Fibroblast of lung (primary cell): ENCODE measurements at regions not wholly inside any gene's neighbourhood (a gene's known extent, or its start where the extent isn't known, plus 50 kb on each side); places are given as distances from the start of the nearest gene placed in this dataset.
A peak's percentile ranks its signal among the peaks of the same experiment; 100 is the strongest.

Experiments
- DNase-seq, 2 donors: peaks; one replicate each; pipeline versions ENCODE4 v3.0.0 to v3.0.0-alpha.2; 2010; ENCODE audit warnings: low read depth in 2 of 2
- H2AFZ ChIP-seq: 2 replicates; pipeline ENCODE4 v1.5.1; 2012; ENCODE audit warnings: low read length, control low read depth, inconsistent platforms
- H3K27ac ChIP-seq: 2 replicates; pipeline ENCODE4 v1.5.1; 2011; ENCODE audit warnings: low read length, control low read depth; ENCODE audit not compliant: insufficient read depth
- H3K27me3 ChIP-seq: 2 replicates; pipeline ENCODE4 v1.5.1; 2011; ENCODE audit warnings: mild to moderate bottlenecking, low read length; ENCODE audit not compliant: control insufficient read depth, insufficient read depth
- H3K36me3 ChIP-seq: 2 replicates; pipeline ENCODE4 v1.5.1; 2011; ENCODE audit warnings: low read length; ENCODE audit not compliant: control insufficient read depth, insufficient read depth
- H3K4me1 ChIP-seq: 2 replicates; pipeline ENCODE4 v1.5.1; 2011; ENCODE audit warnings: low read length; ENCODE audit not compliant: control insufficient read depth, insufficient read depth; ENCODE audit errors: extremely low read depth
- H3K4me2 ChIP-seq: 2 replicates; pipeline ENCODE4 v1.5.1; 2011; ENCODE audit warnings: low read length, control low read depth; ENCODE audit not compliant: insufficient read depth; ENCODE audit errors: extremely low read depth
- H3K4me3 ChIP-seq, 4 experiments: fragments of 200-600 bp in 1 of 4; sonication (generic) in 1 of 4; replicated peaks in 1 of 4; 2 replicates each; pipeline ENCODE4 v1.5.1; 2011 to 2016; ENCODE audit warnings: low read length in 4 of 4, low read depth in 3 of 4, mild to moderate bottlenecking in 3 of 4, control low read depth in 2 of 4, inconsistent platforms in 1 of 4, mixed read lengths in 1 of 4; ENCODE audit not compliant: insufficient read depth in 1 of 4; ENCODE audit errors: control extremely low read depth in 1 of 4
- H3K79me2 ChIP-seq: 2 replicates; pipeline ENCODE4 v1.5.1; 2012; ENCODE audit warnings: mild to moderate bottlenecking, low read length, inconsistent platforms; ENCODE audit not compliant: control insufficient read depth, insufficient read depth
- H3K9ac ChIP-seq: 2 replicates; pipeline ENCODE4 v1.5.1; 2011; ENCODE audit warnings: mild to moderate bottlenecking, low read length, control low read depth; ENCODE audit not compliant: insufficient read depth
- H3K9me3 ChIP-seq: 2 replicates; pipeline ENCODE4 v1.5.1; 2012; ENCODE audit warnings: low read depth, low read length; ENCODE audit not compliant: control insufficient read depth, insufficient read depth
- H4K20me1 ChIP-seq: 2 replicates; pipeline ENCODE4 v1.5.1; 2011; ENCODE audit warnings: low read length; ENCODE audit not compliant: control insufficient read depth, insufficient read depth; ENCODE audit errors: extremely low read depth
- EZH2 ChIP-seq: IDR thresholded peaks from 2 replicates; pipeline ENCODE4 v1.5.1; 2012; ENCODE audit warnings: low read length, control low read depth, mild to moderate bottlenecking; ENCODE audit errors: missing control alignments
- TF ChIP-seq, protein P1 (sequence below), 2 donors: IDR thresholded peaks in 1 of 2; conservative IDR thresholded peaks in 1 of 2; 1 replicate in 1 of 2; 2 replicates in 1 of 2; pipeline ENCODE4 v1.5.1; 2011 to 2012; ENCODE audit warnings: low read length in 2 of 2, control low read depth in 1 of 2, inconsistent platforms in 1 of 2, low read depth in 1 of 2, mild to moderate bottlenecking in 1 of 2

DNA sequence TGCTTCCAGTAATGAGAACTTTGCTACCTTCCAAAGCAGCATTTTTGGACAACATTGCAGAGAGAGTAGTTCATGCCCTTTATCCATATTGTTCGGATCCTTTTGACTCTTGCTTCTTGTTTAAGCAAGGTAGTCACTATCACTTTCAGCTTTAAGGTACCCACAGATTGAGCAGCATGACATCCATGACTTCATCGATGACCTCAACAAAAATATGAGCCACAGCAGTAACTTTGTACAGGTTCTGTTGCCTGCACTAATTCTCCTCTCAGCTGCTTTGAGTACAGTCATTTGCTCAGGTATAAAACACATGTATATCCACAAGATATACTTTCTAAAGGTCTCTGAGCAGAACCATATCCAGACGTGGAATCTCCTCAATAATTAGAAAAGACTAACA is 546.3 kb downstream of the SOX6 start:
- Histone ChIP-seq H3K4me2 (no peak overlapping the region), H3K9me3 (no peaks in the 10 kb centered on the region), H3K36me3 (no peaks in the 10 kb centered on the region), H2AFZ (no peak overlapping the region), H3K27ac (no peak overlapping the region), H3K9ac (no peak overlapping the region), H3K27me3 (no peaks in the 10 kb centered on the region), H3K4me1 (no peaks in the 10 kb centered on the region), H3K79me2 (no peaks in the 10 kb centered on the region), H4K20me1 (no peaks in the 10 kb centered on the region), H3K4me3 (no peak overlapping the region)
- TF ChIP-seq EZH2 = no peak
- TF ChIP-seq, protein P1, sequence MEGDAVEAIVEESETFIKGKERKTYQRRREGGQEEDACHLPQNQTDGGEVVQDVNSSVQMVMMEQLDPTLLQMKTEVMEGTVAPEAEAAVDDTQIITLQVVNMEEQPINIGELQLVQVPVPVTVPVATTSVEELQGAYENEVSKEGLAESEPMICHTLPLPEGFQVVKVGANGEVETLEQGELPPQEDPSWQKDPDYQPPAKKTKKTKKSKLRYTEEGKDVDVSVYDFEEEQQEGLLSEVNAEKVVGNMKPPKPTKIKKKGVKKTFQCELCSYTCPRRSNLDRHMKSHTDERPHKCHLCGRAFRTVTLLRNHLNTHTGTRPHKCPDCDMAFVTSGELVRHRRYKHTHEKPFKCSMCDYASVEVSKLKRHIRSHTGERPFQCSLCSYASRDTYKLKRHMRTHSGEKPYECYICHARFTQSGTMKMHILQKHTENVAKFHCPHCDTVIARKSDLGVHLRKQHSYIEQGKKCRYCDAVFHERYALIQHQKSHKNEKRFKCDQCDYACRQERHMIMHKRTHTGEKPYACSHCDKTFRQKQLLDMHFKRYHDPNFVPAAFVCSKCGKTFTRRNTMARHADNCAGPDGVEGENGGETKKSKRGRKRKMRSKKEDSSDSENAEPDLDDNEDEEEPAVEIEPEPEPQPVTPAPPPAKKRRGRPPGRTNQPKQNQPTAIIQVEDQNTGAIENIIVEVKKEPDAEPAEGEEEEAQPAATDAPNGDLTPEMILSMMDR (conservative IDR thresholded peaks at IDR 0.05 in 1 of 2, IDR thresholded peaks at IDR 0.05 in 1 of 2; ENCODE audit: low read depth in 1 of 2, low read length in 2 of 2) = no peak
- no peak for DNase-seq

DNA sequence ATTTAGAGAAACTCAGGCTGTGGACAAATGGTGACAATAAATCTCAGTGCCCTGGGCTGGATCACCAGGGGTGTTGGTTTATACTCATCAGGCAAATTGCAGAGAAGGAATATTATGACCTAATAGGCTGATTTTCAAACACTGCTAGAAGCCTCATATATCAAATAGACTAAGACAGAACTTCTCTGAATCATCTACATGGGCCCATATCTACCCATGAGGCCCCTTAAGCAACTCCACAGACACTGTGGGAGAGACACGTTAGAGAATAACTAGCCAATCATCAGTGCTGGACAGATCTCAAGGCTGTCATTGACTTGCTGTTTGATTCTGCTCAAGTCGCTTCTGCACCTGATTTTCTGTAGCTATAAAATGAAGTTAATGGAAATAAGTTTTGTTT is 545.8 kb downstream of the SOX6 start:
- no peak for TF ChIP-seq EZH2
- TF ChIP-seq, protein P1 (conservative IDR thresholded peaks at IDR 0.05 in 1 of 2, IDR thresholded peaks at IDR 0.05 in 1 of 2; ENCODE audit: low read depth in 1 of 2, low read length in 2 of 2) = no peak
- Histone ChIP-seq H3K27ac (no peak overlapping the region), H3K9me3 (no peaks in the 10 kb centered on the region), H4K20me1 (no peaks in the 10 kb centered on the region), H3K36me3 (no peaks in the 10 kb centered on the region), H3K4me3 (no peak overlapping the region), H3K4me2 (no peak overlapping the region), H3K4me1 (no peaks in the 10 kb centered on the region), H2AFZ (no peak overlapping the region), H3K9ac (no peak overlapping the region), H3K27me3 (no peaks in the 10 kb centered on the region), H3K79me2 (no peaks in the 10 kb centered on the region)
- no peak for DNase-seq

DNA sequence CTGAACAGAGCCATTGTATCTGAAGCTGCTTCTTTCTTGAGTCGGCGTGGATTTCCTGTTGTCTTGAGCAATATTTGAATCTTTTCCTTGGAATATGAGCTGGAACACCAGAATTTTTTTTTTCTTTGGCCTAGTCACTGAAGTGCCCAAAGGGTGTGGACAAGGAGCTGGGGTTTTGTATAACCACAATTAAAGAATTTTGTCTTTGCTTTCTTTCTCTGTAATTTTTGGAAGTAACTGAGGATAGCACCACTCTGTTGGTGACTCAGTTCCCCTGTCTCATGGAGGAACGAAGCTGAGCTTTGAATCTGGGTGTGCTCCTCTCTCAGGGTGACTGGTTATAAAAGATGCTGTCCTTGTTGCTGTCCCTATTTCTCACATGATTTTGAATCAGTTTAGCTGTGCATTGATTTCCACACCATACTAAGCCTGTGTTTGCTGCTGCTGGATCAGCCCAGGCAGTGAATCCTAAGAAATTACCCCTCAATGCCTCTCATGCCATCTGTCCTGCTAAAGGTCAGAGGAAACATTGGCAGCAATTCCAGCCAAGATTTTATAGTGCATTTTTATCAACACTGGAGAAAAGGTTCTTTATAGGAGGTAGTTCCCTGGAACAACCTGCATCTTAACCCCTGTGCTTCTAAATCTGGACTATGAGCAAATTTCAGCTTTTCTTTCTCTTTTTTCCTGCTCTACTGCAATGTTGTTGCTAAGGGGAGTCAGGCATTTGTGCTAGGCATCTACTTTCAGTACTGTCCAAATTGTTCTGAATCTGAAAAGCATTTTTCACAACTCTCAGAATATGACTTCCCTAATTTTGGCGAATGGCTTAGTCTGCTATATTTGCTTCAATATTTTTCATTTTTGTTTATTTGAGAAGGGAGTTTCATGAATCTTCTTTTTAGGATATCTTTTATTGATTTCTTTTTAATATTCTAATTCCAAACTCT is 540.8 kb downstream of the SOX6 start:
- no peaks in the 10 kb centered on the region for H3K36me3 ChIP-seq
- peak; percentile 42 to 52 for DNase-seq
- H3K27me3 ChIP-seq = no peaks in the 10 kb centered on the region
- H4K20me1 ChIP-seq = no peaks in the 10 kb centered on the region
- no peaks in the 10 kb centered on the region for H3K9me3 ChIP-seq
- TF ChIP-seq EZH2 = no peak
- TF ChIP-seq, protein P1 (conservative IDR thresholded peaks at IDR 0.05 in 1 of 2, IDR thresholded peaks at IDR 0.05 in 1 of 2; ENCODE audit: low read depth in 1 of 2, low read length in 2 of 2) = no peak
- no peak overlapping the region for H3K4me3 ChIP-seq
- H3K79me2 ChIP-seq = no peaks in the 10 kb centered on the region
- H3K4me2 ChIP-seq = no peak overlapping the region
- H3K27ac ChIP-seq = no peak overlapping the region
- no peak overlapping the region for H3K9ac ChIP-seq
- peaks cover 2% of the 10 kb centered on the region for H3K4me1 ChIP-seq
- H2AFZ ChIP-seq = no peak overlapping the region
